Activated B cell treated with CpG ODN at 0.5 μM for 24 hours (primary cell): ENCODE measurements at regions not wholly inside any gene's neighbourhood (a gene's known extent, or its start where the extent isn't known, plus 50 kb on each side); places are given as distances from the start of the nearest gene placed in this dataset.
"Not testable (repeated sequence)": the region's sequence is repeated elsewhere in the genome, so short reads cannot be mapped to it uniquely, and the experiment has no call there.

Experiments used
- ATAC-seq: fragments of 200-7000 bp; cut with Tn5 transposase; one replicate; pipeline ENCODE4 v1.10.0; 2021; ENCODE audit warnings: low read depth, mild to moderate bottlenecking, moderate library complexity
- CTCF ChIA-PET: fragments of 350-600 bp; sonication (Branson Sonifier 250); formaldehyde crosslinking; loops from one replicate; lab custom pipeline; 2021; ENCODE audit warnings: antibody characterized with exemption; lab: Charles Lee
- POLR2A ChIA-PET: fragments of 350-600 bp; sonication (Branson Sonifier 250); formaldehyde crosslinking; loops from one replicate; lab custom pipeline; 2021; ENCODE audit warnings: antibody characterized with exemption; lab: Charles Lee
- DNase-seq: peaks from one replicate; pipeline ENCODE4 v3.0.0; 2022
- H3K27ac Mint-ChIP-seq: one replicate; pipeline ENCODE4 v1.8.0; 2020; ENCODE audit warnings: mixed read lengths
- H3K27me3 Mint-ChIP-seq: one replicate; pipeline ENCODE4 v1.8.0; 2021; ENCODE audit warnings: mixed read lengths
- H3K36me3 Mint-ChIP-seq: one replicate; pipeline ENCODE4 v1.8.0; 2021; ENCODE audit warnings: low read depth, mixed read lengths
- H3K4me1 Mint-ChIP-seq: one replicate; pipeline ENCODE4 v1.8.0; 2021; ENCODE audit warnings: mixed read lengths
- H3K4me3 Mint-ChIP-seq: one replicate; pipeline ENCODE4 v1.8.0; 2020; ENCODE audit warnings: mild to moderate bottlenecking, mixed read lengths
- H3K9me3 Mint-ChIP-seq: one replicate; pipeline ENCODE4 v1.8.0; 2020; ENCODE audit warnings: mixed read lengths
- intact Hi-C: fragments of 100-400 bp; cut with micrococcal nuclease; formaldehyde crosslinking; loops from one replicate; pipeline ENCODE4 v1.15.1; 2024
- TF ChIP-seq, protein P1 (sequence below): fragments of 200-600 bp; IDR thresholded peaks from one replicate; pipeline ENCODE4 v1.8.0; 2022; ENCODE audit warnings: antibody characterized with exemption, mild to moderate bottlenecking

DNA sequence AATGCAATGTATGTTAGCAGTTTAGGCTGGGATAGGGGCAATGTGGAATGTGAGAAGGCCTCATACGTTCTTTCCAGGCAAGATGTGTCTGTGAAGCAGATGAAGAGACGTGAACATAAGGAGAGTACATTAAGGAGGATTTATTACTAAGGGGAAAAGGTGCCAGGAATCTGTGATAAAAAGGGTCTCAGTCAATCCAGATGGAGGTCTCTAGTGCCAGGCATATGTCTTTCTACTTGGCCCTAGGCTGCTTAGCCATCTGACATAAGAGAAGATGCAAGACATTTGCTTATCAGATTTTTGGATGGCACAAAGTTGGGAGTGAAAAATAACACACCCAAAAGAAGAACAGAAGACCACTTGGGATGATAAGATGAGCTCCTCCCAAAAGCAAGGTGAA, 93.0 kb upstream of the PRKG2 start:
- TF ChIP-seq, protein P1, sequence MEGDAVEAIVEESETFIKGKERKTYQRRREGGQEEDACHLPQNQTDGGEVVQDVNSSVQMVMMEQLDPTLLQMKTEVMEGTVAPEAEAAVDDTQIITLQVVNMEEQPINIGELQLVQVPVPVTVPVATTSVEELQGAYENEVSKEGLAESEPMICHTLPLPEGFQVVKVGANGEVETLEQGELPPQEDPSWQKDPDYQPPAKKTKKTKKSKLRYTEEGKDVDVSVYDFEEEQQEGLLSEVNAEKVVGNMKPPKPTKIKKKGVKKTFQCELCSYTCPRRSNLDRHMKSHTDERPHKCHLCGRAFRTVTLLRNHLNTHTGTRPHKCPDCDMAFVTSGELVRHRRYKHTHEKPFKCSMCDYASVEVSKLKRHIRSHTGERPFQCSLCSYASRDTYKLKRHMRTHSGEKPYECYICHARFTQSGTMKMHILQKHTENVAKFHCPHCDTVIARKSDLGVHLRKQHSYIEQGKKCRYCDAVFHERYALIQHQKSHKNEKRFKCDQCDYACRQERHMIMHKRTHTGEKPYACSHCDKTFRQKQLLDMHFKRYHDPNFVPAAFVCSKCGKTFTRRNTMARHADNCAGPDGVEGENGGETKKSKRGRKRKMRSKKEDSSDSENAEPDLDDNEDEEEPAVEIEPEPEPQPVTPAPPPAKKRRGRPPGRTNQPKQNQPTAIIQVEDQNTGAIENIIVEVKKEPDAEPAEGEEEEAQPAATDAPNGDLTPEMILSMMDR, result no peak
- Mint-ChIP-seq H3K4me3 (no peak overlapping the region), H3K9me3 (no peaks in the 10 kb centered on the region), H3K36me3 (no peaks in the 10 kb centered on the region), H3K4me1 (no peaks in the 10 kb centered on the region), H3K27me3 (peaks cover 4% of the 10 kb centered on the region), H3K27ac (no peak overlapping the region)
- no peak for DNase-seq
- POLR2A ChIA-PET, result no interaction called here
- intact Hi-C loops, result no loop called here
- CTCF ChIA-PET, result no interaction called here
- no peak for ATAC-seq

DNA sequence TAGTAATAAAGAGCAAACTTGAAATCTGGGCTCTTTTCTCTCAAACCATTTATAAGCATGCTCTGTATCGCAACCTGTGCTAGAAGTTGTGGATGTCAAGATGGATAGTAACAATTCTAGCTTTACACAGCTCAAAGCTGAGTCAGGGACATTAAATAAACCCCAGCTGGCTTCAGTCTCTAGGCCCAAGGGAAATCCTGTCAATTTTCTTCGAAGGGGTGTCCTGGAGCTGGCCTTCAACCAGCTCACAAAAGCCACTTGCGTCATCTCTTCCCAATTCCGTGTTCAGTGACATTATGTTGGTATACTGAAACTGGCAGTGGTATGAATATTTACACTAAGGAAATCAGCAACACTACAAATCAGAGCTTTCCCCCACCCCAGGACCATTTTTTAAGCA, 89.8 kb upstream of the PRKG2 start:
- POLR2A ChIA-PET, result no interaction called here
- Mint-ChIP-seq H3K27ac (no peak overlapping the region), H3K4me3 (no peak overlapping the region), H3K27me3 (peaks cover 4% of the 10 kb centered on the region), H3K4me1 (no peaks in the 10 kb centered on the region), H3K36me3 (no peaks in the 10 kb centered on the region), H3K9me3 (no peaks in the 10 kb centered on the region)
- CTCF ChIA-PET, result no interaction called here
- TF ChIP-seq, protein P1, result no peak
- no peak for ATAC-seq
- no peak for DNase-seq
- intact Hi-C loops, result no loop called here

DNA sequence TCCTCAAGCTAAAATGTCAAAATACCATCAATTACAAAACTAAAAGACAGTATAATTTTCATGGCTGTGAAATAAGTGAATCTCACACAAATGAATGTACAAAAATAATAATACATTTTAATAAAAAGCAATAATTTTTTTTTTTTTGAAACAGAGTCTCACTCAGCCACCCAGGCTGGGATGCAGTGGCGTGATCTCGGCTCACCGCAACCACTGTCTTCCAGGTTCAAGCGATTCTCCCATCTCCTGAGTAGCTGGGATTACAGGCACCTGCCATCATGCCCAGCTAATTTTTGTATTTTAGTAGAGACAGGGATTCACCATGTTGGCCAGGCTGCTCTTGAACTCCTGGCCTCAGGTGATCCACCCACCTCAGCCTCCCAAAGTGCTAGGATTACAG, 85.3 kb upstream of the PRKG2 start:
- peaks cover 16% of the 10 kb centered on the region for H3K9me3 Mint-ChIP-seq
- H3K27ac Mint-ChIP-seq, DNase-seq, ATAC-seq, intact Hi-C loops, H3K36me3 Mint-ChIP-seq, POLR2A ChIA-PET, H3K4me3 Mint-ChIP-seq, H3K4me1 Mint-ChIP-seq, H3K27me3 Mint-ChIP-seq, CTCF ChIA-PET: not testable (repeated sequence)

DNA sequence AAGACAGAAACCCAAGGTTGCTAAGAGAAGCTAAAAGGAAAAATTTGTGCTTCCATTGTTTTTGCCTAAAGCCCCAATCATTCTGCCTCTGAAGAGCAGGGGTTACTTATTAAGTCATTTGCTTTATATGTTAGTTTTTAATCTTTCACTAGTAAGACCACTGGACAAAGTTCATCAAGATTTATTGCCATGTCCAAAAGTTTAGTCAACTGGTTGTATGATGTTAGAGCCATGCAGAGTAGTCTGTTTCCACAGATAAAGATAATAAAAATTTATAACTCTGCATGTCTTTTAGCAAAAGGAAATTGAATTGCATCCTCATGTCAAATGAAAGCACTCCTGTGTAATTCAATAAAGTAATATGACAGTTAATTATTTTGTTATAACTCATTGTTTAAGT, 75.8 kb upstream of the PRKG2 start:
- Mint-ChIP-seq H3K4me1 (no peaks in the 10 kb centered on the region), H3K9me3 (no peaks in the 10 kb centered on the region), H3K4me3 (no peak overlapping the region), H3K27ac (no peak overlapping the region), H3K27me3 (no peaks in the 10 kb centered on the region), H3K36me3 (no peaks in the 10 kb centered on the region)
- intact Hi-C loops, result no loop called here
- ChIA-PET POLR2A (no interaction called here), CTCF (no interaction called here)
- DNase-seq (no peak), ATAC-seq (no peak)
- TF ChIP-seq, protein P1, result no peak

DNA sequence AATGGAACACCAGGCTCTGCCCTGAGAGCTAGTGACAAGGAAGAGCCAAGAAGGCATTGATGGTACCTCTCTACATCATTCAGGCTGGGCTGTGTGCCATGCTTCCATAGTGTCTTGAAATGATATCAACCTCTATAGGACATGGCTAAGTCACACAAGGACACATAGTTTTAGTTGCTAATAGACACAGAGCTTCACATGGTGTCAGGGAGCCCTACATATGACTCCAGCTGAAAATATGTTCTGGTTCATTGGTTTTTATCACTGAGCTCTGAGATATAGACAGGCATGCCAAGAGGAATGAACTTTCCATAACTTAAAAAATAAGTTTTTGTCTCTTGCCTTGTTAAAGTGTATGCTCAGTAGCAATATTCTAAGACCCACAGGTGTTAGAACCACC, 72.1 kb upstream of the PRKG2 start:
- no peak overlapping the region for H3K4me3 Mint-ChIP-seq
- intact Hi-C loops, result no loop called here
- no peaks in the 10 kb centered on the region for H3K36me3 Mint-ChIP-seq
- DNase-seq, result no peak
- no peak for ATAC-seq
- H3K27me3 Mint-ChIP-seq, result no peaks in the 10 kb centered on the region
- TF ChIP-seq, protein P1, result no peak
- no peak overlapping the region for H3K27ac Mint-ChIP-seq
- no peaks in the 10 kb centered on the region for H3K4me1 Mint-ChIP-seq
- POLR2A ChIA-PET, result no interaction called here
- CTCF ChIA-PET, result no interaction called here
- no peaks in the 10 kb centered on the region for H3K9me3 Mint-ChIP-seq

DNA sequence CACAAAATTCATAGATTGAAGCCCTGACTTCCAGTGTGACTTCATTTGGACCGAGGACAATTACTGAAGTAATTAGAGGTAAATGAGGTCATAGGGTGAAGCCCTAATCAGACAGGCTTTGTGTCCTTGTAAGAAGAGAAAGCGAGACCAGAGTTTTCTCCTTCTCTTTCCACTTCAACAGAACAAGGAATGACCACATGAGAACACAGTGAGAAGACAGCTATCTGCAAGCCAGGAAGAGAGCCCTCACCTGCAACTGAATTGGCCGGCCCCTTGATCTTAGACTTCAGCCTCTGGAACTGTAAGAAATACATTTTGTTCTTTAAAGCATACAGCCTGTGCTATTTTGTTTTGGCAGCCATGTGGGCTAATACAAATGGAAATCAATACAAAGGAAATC, 67.1 kb upstream of the PRKG2 start:
- TF ChIP-seq, protein P1, result no peak
- intact Hi-C loops, result no loop called here
- H3K4me3 Mint-ChIP-seq, result no peak overlapping the region
- H3K4me1 Mint-ChIP-seq, result no peaks in the 10 kb centered on the region
- POLR2A ChIA-PET, result no interaction called here
- no peak for DNase-seq
- no peaks in the 10 kb centered on the region for H3K9me3 Mint-ChIP-seq
- no peaks in the 10 kb centered on the region for H3K36me3 Mint-ChIP-seq
- ATAC-seq, result no peak
- no peak overlapping the region for H3K27ac Mint-ChIP-seq
- no peaks in the 10 kb centered on the region for H3K27me3 Mint-ChIP-seq
- CTCF ChIA-PET, result no interaction called here
